HG02870 (cell line): ENCODE measurements at regions not wholly inside any gene's neighbourhood (a gene's known extent, or its start where the extent isn't known, plus 50 kb on each side); places are given as distances from the start of the nearest gene placed in this dataset.
A peak's percentile ranks its signal among the peaks of the same experiment; 100 is the strongest.
"Not testable (repeated sequence)": the region's sequence is repeated elsewhere in the genome, so short reads cannot be mapped to it uniquely, and the experiment has no call there.

Source experiments
- ATAC-seq: cut with Tn5 transposase; IDR thresholded peaks from one replicate; pipeline ENCODE4 v1.9.1; 2021; ENCODE audit warnings: mild to moderate bottlenecking, moderate library complexity; ENCODE audit not compliant: unreplicated experiment

DNA sequence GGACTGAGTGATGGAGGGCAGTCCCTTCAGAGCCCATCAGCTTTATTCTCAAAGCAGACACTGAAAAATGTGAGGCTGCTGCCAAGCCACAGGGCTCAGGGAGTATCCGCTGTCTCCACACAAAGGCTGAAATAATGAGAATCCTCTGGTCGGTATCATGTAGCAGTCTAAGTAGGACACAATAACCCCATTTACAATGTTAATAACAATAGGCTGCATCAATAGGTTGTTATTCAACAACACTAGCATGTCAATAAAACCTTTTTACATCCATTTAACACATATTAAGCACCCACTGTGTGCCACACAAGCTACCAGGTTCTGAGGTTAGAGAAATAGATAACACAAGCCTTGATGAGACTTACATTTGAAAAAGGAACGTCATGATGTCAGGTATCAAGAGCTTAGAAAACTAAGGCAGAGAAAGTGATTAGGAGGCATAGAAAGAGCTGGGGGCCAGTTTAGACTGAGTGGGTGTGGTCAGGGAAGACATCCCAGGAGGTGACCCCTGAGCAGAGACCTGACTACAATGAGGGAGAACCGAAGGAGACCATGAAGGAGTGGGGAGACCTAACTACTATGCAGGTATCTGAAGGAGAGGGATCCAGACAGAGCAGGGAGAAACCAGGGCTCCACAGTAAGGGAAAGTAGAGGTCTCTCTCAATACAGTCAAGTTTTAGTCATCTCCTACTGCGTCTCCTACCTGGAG lies 140.1 kb upstream of the GRIA1 start:
- ATAC-seq, result no peak

DNA sequence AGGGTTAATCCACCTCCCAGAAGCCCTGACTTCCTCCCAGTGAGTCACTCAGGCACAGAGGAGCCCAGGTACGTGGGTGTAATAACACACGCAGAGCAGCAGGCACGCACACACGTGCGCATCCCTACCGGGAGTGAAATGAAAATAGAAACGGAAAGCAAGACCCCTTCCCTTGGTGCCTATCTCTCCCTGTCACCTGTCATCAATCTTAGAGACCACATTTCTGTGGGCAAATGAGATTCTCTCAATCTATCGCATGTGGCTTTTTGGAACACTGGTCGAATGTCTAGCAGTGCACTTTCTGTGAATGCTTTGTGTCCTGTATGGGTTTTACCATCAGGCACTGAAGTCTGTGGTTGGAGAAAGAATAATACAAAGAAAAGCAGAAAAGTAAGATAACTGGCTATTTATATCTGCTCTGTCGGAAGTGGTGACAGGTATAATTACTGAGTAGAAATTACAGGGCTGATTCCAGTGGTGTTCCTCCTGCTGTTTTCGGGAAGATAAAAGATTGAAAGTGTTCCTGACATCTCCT lies 137.7 kb upstream of the GRIA1 start:
- ATAC-seq, result peak; percentile 73

DNA sequence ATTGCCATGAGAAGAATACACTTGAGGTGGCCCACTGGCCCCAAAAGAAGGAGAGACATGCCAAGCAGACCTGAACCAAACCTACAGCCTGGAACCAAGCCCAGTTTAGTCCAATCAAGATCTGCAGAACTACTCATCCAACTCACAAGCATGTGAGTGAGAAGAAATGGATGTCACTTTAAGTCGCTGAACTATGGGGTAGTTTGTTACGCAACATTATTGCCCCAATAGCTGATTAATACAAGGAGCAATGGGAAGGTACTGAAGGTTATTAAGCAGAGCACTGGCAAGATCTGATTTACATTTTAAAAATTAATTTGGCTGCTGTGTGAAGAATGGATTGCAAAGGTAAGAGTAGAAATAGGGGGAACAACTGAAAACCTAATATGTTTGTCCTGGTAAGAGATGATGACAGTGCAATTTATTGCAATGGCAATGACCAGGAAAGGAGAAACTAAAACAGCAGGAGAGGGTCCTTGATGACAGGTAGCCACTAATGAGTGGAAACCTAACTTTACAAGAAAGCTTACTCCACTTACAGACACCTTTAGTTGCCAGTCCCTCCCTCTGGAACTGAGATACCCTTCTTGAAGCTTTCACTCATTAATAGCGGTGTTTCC lies 132.9 kb upstream of the GRIA1 start:
- ATAC-seq, result no peak

DNA sequence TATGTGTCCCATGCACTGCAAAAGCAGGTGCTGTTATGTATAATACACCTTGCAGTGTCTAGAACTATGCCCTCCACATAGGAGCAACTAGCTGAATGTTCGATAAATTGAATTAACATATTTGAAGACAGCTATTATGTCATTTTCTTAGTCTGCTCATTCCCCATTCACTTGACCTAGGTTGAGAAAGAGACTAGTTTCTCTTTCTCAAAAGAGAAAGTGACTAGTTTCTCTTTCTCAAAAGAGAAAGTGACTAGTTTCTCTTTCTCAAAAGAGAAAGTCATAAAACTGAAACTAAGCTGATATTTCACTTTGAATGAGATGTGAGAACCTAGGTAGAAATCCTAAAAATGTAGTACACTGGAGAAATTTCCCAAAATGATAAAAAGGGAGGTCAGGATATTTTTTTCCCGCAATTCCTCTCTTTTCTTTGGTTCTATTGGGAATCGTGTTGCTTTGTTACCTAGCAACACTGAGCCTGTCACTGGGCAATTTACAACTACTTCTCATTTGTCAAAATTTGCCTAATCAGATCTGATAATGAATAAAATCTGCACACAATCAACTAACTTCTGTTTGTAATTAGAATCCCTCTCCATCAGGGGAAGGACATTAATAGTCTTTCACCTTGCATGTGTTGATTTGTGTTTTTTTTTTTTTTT lies 132.0 kb upstream of the GRIA1 start:
- peak; percentile 89 for ATAC-seq

- peak; percentile 31 for ATAC-seq
Observed at GRCh38 chr5:153360860-153361259, 129.6 kb upstream of the GRIA1 start.

DNA sequence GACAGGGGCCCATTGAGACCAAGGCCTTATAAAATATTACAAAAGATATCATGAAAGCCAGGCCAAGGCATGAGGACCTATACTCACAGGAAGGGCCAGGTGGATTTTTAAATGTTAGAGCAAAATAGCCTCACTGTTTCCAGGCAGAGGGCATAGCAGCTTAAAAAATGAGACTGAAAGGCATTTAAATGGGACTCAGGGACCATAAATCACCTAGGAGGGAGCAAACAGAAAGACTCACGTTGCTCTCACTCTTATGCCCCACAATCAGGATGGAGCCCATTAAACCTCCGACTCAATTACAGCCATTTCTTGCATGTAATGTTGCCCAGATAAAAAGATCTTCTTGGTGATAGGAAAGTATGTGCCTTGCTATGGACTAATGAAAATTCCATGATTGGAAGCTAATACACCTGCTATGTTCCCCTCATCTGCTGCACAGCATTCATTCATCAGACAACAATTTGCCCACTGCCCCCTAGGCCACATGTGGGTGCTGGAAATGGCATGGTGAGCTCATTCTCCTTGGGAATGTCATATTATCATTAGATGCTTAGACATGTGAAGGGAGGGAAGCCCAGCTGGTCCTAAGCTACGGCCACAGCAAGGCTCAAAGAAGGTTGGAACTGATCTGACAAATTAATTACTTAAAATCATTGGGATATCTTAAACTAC lies 128.6 kb upstream of the GRIA1 start:
- ATAC-seq, result no peak

- ATAC-seq, result peak; percentile 60
Observed at GRCh38 chr5:153365547-153365946, 124.9 kb upstream of the GRIA1 start.

DNA sequence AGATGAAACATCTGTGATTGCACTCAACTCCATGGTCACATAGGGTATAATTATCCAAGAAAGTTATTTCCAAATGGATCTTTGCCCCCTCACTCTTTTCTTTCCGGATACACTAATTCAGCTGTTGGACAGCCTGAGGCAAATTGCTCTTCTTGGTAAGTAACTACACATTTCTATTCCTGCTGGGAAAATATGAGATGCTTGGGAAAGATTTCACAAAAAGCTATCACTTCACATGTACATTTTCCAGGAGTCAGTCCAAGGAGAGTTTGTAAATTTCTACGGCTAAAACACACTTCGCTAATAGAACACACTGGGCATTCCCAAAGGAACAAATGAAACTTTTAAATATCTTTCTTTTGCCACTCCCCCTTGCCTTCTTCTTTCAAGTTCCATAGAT lies 123.0 kb upstream of the GRIA1 start:
- ATAC-seq, result no peak

DNA sequence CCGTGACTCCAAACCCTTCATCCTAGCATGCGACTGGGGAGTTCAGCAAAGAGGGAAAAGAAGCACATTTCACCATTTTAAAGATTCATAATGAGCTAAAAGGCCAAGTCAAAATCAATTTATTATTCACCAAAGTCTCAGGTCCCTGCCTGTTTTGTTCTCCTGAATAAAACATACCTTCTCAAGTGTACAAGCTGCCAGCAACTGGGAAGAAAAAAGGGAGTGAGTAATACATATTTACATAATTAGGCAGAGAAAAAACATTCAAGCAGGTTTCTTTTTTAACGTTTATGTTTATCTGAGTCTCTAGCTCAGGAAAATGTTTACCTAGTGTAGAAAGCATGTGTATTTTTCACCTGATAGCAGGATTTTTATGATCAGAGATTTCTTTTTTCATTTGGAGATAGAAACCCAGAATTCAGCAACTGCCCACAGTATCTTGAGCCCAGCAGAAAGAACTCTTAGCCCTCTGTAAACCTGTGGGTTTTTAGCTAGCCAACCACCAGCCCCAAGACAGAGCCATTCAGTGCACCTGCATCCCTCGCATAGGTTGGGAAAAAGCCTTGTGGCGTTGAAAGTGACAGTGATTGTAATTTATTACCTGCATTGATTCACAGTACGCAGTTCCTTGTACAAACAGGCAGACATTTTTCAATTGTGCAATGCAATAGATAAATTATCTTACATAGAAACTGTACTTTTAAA lies 117.9 kb upstream of the GRIA1 start:
- ATAC-seq, result no peak

DNA sequence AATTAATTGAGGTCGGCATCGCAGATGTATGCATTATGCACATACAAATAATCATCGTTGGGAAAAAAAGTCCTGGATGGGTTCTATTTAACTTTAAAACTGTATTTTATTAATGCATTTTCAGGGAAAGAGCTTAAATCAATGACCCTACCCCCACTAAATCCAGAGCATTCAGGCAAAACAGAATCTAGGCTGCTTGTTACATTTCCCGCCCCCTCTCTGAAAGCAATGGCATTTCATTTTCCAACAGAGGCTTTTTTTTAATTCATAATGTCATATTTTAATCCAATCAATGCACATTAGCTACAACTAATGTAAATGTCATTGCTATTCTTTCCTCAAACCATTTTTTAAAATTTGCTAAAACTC lies 117.4 kb upstream of the GRIA1 start:
- ATAC-seq, result no peak

DNA sequence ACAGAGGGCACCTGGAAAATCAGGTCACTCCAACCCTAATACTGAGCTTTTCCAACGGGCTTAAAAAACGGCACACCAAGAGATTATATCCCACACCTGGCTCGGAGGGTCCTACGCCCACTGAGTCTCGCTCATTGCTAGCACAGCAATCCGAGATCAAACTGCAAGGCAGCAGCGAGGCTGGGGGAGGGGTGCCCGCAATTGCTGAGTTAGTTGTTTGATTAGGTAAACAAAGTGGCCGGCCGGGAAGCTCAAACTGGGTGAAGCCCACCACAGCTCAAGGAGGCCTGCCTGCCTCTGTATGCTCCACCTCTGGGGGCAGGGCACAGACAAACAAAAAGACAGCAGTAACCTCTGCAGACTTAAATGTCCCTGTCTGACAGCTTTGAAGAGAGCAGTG lies 108.8 kb upstream of the GRIA1 start:
- ATAC-seq, result not testable (repeated sequence)

DNA sequence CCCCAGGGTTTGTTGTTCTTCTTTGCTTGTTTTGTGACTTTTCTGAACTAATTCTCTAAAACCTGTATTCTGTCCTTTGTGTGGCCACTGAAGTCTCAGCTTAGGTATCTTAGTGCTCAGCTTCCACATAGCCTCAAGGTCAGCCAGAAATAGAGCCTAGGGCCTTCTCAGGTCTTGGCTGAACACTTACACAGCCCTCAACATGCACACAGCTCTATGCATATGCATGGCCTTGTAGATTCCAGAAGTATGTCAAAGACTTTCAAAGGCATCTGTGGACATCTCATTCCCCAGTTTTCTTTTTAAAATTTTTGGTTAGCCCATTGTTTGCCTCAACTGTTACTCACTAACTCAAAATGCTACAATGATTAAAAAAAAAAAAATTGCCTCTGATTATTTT lies 99.9 kb upstream of the GRIA1 start:
- no peak for ATAC-seq

DNA sequence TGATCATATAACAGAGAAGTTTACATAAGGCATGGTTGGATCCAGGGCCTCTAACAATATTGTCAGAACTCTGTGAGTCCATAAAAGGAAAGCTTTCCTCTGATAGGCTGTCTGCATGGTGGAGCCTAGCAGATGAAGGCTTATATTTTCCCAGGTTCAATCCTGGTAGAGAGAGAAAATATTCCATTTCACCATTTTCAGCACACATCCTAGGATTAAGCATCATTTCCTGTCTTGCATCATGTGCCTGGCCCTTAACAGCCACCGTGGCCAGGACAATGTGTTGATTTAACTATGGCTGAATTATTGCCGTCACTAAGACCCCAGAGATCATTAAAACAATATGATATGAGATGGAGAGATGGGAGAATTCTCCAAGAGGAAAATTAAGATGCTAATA lies 90.9 kb upstream of the GRIA1 start:
- no peak for ATAC-seq

DNA sequence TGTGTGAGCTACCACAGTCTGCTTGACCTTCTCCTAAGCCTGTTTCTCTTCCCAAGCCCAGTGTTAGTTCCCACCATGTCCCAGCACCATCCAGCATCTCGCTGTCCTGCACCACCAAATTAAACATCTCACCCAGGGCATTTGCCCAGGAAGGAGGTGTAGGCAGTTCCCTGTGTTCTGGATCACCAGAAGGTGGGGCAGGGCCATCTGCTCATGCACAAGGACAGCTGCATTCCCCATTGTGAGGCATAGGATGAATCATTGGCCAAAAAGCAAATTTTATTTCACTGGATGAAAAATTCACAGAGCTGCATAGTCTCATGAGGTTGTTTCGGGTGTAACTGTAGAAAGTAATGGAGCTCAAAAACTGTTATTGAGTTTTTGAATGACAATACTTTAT lies 89.5 kb upstream of the GRIA1 start:
- no peak for ATAC-seq

DNA sequence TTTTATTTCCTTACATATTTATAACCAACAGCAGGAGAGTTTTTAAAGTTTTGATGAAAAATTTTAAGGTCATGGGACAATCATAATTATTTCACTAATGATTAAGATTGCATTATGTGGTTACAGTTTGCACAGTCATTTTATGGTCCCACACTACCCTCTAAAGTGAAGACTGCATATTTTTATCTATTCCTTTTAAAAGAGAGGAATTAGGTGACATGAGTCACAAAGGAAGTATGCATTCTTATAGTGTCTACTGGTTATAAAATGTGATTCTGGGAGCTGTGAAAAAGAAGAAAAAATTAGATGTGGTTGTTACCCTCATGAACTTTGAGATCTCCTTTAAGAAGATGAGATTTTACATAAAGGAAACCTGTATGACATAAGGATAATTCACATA lies 87.9 kb upstream of the GRIA1 start:
- ATAC-seq, result no peak

- no peak for ATAC-seq
Observed at GRCh38 chr5:153403470-153403869, 87.0 kb upstream of the GRIA1 start.

GRCh38 chr5:153404747-153405146 lies 85.7 kb upstream of the GRIA1 start:
- no peak for ATAC-seq

GRCh38 chr5:153421676-153422075 lies 68.8 kb upstream of the GRIA1 start:
- ATAC-seq, result no peak

GRCh38 chr5:153425914-153426313 lies 64.6 kb upstream of the GRIA1 start:
- no peak for ATAC-seq

DNA sequence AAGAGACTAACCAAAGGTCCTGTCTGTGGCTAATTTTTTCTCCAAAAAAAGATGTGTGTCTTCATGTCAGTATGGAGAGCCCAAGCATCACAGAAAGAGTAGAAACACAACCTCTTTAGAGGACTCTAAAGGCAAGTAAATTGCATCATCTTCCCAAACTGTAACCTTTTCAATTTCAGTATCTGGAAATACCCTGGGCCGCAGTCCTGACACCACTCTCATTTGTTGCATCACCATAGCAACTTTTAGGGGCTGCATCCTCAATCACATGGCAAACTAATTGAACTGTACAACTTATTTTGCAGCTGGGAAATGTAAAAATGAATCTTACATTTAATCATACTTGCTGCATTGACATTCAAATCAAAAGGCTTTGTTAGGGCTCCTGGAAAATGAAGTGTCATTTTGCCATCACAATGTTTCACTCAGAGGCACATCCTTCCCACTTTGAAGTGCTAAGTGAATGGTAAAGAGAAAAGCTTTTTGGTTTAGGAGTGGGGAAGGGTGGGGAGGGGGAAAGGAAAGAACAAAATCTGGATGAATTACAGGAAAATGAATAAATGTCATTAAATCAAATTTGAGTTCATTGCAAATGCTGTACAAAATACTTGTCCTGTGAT lies 60.6 kb upstream of the GRIA1 start:
- peak; percentile 83 for ATAC-seq

- no peak for ATAC-seq
Observed at GRCh38 chr5:153432583-153432982, 57.9 kb upstream of the GRIA1 start.
